ENCODE measurements at regions not wholly inside any gene's neighbourhood (a gene's known extent, or its start where the extent isn't known, plus 50 kb on each side); places are given as distances from the start of the nearest gene placed in this dataset.

DNA sequence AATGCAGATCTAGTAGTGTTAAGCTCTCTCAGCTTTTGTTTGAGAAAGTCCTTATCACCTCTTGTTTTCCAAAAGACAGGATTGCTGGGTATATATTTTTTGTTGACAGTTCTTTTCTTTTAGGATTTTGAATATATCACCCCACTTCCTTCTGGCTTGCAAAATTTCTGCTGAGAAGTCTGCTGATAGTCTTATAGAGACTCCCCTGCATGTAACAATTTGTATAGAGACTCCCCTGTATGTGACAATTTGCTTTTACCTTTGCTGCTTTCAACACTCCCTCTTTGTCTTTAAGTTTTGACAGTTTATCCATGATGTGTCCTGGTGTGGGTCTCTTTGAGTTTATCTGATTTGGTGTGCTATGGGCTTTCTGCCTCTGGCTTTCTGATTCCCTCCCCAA is 115.0 kb upstream of the CCDC85A start:
- no peak for DNase-seq
- H3K36me3 ChIP-seq = no peaks in the 10 kb centered on the region
- H3K9me3 ChIP-seq = no peaks in the 10 kb centered on the region
- no peak overlapping the region for H3K4me3 ChIP-seq
- no peak overlapping the region for H3K27ac ChIP-seq
- H3K4me1 ChIP-seq = no peaks in the 10 kb centered on the region
- in situ Hi-C loops (cut with MboI; ENCODE audit: low pct_ligation_motif_present in 1 of 4, low pct_unique_long_range_greater_than_20kb in 1 of 4, low sequenced_read_pairs in 3 of 4) (no loop called here), intact Hi-C loops (cut with DNase I; ENCODE audit: low total_unique reads) (no loop called here)
- no peak for TF ChIP-seq POLR2A (IDR thresholded peaks at IDR 0.05)
- TF ChIP-seq, protein P1, sequence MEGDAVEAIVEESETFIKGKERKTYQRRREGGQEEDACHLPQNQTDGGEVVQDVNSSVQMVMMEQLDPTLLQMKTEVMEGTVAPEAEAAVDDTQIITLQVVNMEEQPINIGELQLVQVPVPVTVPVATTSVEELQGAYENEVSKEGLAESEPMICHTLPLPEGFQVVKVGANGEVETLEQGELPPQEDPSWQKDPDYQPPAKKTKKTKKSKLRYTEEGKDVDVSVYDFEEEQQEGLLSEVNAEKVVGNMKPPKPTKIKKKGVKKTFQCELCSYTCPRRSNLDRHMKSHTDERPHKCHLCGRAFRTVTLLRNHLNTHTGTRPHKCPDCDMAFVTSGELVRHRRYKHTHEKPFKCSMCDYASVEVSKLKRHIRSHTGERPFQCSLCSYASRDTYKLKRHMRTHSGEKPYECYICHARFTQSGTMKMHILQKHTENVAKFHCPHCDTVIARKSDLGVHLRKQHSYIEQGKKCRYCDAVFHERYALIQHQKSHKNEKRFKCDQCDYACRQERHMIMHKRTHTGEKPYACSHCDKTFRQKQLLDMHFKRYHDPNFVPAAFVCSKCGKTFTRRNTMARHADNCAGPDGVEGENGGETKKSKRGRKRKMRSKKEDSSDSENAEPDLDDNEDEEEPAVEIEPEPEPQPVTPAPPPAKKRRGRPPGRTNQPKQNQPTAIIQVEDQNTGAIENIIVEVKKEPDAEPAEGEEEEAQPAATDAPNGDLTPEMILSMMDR (IDR thresholded peaks at IDR 0.05) = no peak
- TF ChIP-seq EP300 (IDR thresholded peaks at IDR 0.05; ENCODE audit: low read depth) = no peak
- H3K27me3 ChIP-seq = no peaks in the 10 kb centered on the region

DNA sequence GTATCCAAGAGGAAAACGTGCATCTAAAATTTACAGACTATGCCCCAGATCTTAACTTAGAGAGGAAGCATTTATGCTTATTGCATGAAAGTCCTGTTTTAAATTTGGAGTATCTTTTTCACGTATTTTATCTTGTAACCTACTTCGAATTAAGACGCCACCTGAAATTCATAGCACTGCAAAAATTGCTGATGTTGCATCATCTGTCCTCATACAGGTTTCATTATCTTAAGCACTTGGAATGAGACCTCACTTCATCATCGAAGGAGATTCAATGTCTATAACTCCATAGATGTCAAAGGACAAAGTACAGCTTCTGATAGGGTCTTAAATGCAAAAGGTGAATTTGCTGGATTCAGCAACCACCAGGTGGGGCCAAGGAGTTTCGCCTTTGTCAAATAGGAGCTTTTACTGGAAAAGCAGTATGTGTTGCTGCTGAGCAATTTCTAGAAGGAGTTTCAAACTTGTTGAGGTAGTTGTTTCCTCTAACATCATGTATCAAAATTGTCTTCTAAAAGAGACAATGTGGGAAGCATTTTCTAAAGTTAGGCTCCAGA is 106.4 kb upstream of the CCDC85A start:
- Histone ChIP-seq H3K4me1 (no peaks in the 10 kb centered on the region), H3K36me3 (no peaks in the 10 kb centered on the region), H3K27me3 (no peaks in the 10 kb centered on the region), H3K27ac (no peak overlapping the region), H3K9me3 (no peaks in the 10 kb centered on the region), H3K4me3 (no peak overlapping the region)
- no peak for DNase-seq
- intact Hi-C loops (cut with DNase I; ENCODE audit: low total_unique reads) (loop anchor here (1.0 kb wide), 1 partner anchor 33 kb away; no protein-coding TSS in a partner anchor), in situ Hi-C loops (cut with MboI; ENCODE audit: low pct_ligation_motif_present in 1 of 4, low pct_unique_long_range_greater_than_20kb in 1 of 4, low sequenced_read_pairs in 3 of 4) (no loop called here)
- TF ChIP-seq POLR2AphosphoS5 (IDR thresholded peaks at IDR 0.05) (no peak), EP300 (IDR thresholded peaks at IDR 0.05; ENCODE audit: low read depth) (no peak), POLR2A (IDR thresholded peaks at IDR 0.05) (no peak)
- TF ChIP-seq, protein P1 (IDR thresholded peaks at IDR 0.05) = no peak
- 60 to 67% methylated on average over 6 of the region's 6 CpGs for WGBS, 2 donors (ENCODE audit: low coverage in 1 of 2)

DNA sequence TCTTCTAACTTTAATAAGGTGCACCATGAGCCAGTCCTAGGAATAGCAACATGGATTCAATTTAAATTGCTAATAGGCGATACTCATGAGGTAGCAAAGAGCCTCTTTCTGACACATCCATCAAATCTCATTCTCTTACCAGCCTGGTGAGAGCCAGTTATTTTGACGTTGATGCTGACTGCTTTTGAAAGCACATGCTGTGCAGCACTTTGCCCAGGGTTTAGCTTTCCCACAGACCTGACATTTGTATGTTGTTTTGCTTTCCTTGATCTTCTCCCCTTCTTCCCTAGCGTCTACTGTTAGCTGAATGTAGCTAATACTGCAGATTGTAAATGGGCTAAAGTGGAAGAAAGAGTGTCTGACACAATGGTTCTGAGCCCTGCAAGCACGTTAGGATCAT is 101.1 kb upstream of the CCDC85A start:
- intact Hi-C loops (cut with DNase I; ENCODE audit: low total_unique reads) (no loop called here), in situ Hi-C loops (cut with MboI; ENCODE audit: low pct_ligation_motif_present in 1 of 4, low pct_unique_long_range_greater_than_20kb in 1 of 4, low sequenced_read_pairs in 3 of 4) (no loop called here)
- 33 to 74% methylated on average over 1 to 4 of the region's 4 CpGs for WGBS, 2 donors (ENCODE audit: low coverage in 1 of 2)
- no peaks in the 10 kb centered on the region for H3K9me3 ChIP-seq
- TF ChIP-seq POLR2AphosphoS5 (IDR thresholded peaks at IDR 0.05) = no peak
- TF ChIP-seq POLR2A (IDR thresholded peaks at IDR 0.05) = no peak
- TF ChIP-seq, protein P1 (IDR thresholded peaks at IDR 0.05) = no peak
- no peak for TF ChIP-seq EP300 (IDR thresholded peaks at IDR 0.05; ENCODE audit: low read depth)
- H3K27me3 ChIP-seq = no peaks in the 10 kb centered on the region
- no peak for DNase-seq
- no peaks in the 10 kb centered on the region for H3K36me3 ChIP-seq
- no peak overlapping the region for H3K27ac ChIP-seq
- no peak overlapping the region for H3K4me3 ChIP-seq
- H3K4me1 ChIP-seq = no peaks in the 10 kb centered on the region

DNA sequence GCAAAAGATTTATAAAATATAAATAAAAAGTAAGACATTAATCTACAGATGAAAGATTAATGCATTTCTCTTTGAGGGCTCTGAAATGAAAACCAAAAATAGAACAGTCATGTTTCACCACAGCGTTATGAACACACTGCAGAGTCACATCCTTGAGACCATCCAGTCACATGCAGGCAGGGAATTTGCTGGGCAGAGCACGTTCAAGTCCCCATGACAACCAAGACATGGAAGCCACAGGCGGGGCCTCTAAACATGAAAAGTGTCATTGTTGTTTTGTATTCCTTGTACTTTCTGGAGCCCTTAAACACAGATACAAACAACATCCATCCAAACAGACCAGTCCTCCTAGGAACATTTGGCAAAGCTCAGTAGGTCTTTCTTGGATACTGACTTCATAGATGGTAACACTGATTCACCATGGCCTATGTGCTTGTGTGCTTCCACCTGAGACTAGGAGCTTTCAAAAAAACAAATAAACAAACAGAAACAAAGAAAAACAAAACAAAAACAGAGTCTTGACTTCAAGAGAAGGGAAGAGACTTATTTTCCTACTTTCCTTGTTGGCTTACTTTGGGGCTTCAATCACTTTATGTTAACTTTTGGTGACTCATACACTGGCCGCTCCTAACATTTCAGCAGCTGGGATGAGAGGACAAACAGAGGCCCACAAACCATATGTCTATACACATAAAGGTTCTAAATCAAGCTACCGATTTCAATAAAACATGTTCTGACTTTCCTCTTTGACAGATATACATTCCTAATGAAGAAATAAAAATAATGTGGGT is 99.5 kb upstream of the CCDC85A start:
- no peak for TF ChIP-seq POLR2AphosphoS5 (IDR thresholded peaks at IDR 0.05)
- no peak for TF ChIP-seq EP300 (IDR thresholded peaks at IDR 0.05; ENCODE audit: low read depth)
- TF ChIP-seq, protein P1 (IDR thresholded peaks at IDR 0.05) = no peak
- no peak for TF ChIP-seq POLR2A (IDR thresholded peaks at IDR 0.05)

More for the DNA sequence above, 99.5 kb upstream of the CCDC85A start:
- no peak for DNase-seq
- H3K27ac ChIP-seq = no peak overlapping the region
- H3K4me1 ChIP-seq = no peaks in the 10 kb centered on the region
- in situ Hi-C loops (cut with MboI; ENCODE audit: low pct_ligation_motif_present in 1 of 4, low pct_unique_long_range_greater_than_20kb in 1 of 4, low sequenced_read_pairs in 3 of 4) (no loop called here), intact Hi-C loops (cut with DNase I; ENCODE audit: low total_unique reads) (no loop called here)
- no peaks in the 10 kb centered on the region for H3K27me3 ChIP-seq
- H3K9me3 ChIP-seq = no peaks in the 10 kb centered on the region
- 52 to 63% methylated on average over 2 to 5 of the region's 5 CpGs for WGBS, 2 donors (ENCODE audit: low coverage in 1 of 2)
- H3K36me3 ChIP-seq = no peaks in the 10 kb centered on the region
- H3K4me3 ChIP-seq = no peak overlapping the region

All from transverse colon (tissue), 4 donors.